HG03196 (cell line): ENCODE measurements at regions not wholly inside any gene's neighbourhood (a gene's known extent, or its start where the extent isn't known, plus 50 kb on each side); places are given as distances from the start of the nearest gene placed in this dataset.
"Not testable (repeated sequence)": the region's sequence is repeated elsewhere in the genome, so short reads cannot be mapped to it uniquely, and the experiment has no call there.

Source experiments
- ATAC-seq: cut with Tn5 transposase; IDR thresholded peaks from one replicate; pipeline ENCODE4 v1.9.1; 2021; ENCODE audit not compliant: unreplicated experiment

DNA sequence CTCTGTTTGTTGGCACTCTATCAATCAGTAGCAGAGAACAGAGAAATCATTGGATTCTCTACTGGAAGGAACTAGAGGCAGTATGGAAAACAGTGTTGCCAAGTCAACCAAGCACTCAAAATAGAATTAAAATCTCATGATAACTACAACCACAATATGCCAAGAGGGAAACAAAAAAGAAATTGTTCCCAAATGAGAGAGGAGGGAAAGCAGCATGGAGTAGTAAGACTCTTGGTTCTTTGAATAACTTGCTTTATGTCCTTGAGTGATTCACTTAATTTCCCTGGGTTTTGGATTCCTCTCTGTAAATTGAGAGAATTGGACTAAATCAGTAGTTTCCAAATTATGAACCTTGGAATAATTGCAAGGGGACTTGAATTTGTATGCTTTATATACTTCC, 285.5 kb upstream of the ANKRD50 start:
- ATAC-seq: no peak

DNA sequence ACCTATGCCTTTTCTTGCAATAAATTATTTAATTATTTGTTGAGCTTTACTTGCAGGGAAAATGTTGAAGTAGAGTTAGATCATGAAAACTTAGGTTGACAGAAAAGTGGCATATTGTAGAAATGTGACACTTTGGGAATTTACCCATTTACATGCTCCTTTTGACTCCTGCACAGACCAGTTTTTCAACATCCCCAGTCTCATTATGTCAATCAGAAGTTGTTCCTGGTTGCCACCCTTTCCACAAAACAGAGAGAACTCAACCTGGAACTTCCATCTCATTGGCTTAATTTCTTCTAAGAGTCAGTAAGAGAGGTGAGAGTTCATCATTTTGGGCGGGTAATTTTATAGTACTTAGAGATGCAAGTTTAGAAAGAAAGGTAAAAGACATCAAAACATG, 284.6 kb upstream of the ANKRD50 start:
- ATAC-seq: no peak

- ATAC-seq: no peak
These were observed 281.3 kb upstream of the ANKRD50 start for GRCh38 chr4:124993838-124994237.

DNA sequence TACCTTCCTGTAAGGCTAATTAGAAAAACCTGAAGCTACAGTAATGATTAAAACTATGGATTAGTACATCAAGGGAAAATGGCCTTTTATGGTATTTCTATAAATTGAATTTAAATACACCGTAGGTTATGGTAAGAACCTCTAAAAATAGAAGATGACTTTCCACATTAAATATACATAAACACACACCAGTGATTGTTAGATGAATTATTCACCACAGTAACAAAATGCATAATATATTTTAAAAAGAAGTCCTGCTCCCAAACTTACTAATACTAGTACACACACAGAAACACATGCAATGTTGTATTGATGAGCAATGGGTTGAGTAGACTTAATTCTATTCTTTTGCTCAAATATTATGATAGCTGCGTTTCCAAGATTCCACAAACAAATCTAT, 277.9 kb upstream of the ANKRD50 start:
- ATAC-seq: no peak

- ATAC-seq: no peak
These were observed 267.8 kb upstream of the ANKRD50 start for GRCh38 chr4:124980276-124980752.

DNA sequence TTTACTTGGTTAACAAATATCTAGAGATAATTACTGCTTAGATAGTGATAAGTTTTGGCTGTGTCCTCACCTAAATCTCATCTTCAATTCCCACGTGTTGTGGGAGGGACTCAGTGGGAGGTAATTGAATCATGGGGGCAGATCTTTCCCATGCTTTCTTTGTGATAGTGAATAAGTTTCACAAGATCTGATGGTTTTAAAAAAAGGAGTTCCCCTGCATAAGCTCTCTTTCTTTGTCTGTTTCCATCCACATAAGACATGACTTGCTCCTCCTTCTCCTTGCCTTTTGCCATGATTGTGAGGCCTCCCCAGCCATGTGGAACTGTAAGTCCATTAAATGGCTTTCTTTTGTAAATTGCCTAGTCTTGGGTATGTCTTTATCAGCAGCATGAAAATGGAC, 266.0 kb upstream of the ANKRD50 start:
- ATAC-seq: not testable (repeated sequence)

DNA sequence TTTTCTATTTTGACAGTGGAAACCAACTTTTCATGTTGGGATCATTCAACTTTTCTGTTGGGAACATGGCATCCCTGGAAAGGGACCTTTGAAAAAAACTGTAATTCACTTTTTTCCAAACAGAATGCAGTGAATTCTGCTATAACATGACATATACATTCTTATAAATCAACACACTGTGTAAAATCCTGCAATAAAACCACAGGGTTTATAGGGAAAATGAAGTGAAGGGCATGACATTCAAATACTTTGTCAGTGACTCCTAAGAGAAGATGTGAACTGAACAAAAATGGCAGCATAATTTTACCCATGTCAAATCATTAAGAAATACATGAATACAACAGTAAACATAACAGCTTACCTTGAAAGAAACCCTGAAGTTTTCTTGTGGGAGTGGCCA, 264.5 kb upstream of the ANKRD50 start:
- ATAC-seq: no peak

GRCh38 chr4:124974152-124974551, 261.6 kb upstream of the ANKRD50 start:
- ATAC-seq: no peak

DNA sequence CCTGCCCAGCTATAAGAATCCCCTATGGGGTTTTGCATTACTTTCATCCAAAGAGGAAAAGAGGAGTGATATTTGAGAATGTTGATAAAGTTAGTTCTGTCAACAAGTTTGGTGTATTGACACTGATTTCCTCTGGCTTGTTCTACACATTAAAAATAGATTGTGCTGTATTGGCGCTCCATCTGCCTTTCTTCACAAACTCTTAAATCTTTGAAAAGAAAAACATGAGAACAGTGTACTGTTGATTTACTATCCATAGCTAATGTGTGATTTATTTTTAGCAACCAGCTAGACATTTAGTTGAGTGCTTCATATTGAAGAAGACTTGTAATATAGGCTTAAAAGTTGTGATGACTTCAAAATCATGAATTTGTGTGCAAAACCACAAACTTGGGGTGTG, 261.2 kb upstream of the ANKRD50 start:
- ATAC-seq: no peak

DNA sequence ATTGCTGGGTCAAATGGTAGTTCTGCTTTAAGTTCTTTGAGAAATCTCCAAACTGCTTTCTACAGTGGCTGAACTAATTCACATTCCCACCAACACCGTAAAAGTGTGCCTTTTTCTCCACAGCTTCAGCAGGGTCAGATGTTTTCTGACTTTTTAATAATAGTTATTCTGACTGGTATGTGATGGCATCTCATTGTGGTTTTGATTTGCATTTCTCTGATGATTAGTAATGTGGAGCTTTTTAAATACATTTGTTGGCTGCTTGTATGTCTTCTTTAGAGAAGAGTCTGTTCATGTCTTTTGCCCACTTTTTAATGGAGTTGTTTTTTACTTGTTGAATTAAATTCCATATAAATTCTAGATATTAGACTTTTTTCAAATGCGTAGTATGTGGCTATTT, 257.5 kb upstream of the ANKRD50 start:
- ATAC-seq: no peak

GRCh38 chr4:124965497-124965891, 253.0 kb upstream of the ANKRD50 start:
- ATAC-seq: no peak

DNA sequence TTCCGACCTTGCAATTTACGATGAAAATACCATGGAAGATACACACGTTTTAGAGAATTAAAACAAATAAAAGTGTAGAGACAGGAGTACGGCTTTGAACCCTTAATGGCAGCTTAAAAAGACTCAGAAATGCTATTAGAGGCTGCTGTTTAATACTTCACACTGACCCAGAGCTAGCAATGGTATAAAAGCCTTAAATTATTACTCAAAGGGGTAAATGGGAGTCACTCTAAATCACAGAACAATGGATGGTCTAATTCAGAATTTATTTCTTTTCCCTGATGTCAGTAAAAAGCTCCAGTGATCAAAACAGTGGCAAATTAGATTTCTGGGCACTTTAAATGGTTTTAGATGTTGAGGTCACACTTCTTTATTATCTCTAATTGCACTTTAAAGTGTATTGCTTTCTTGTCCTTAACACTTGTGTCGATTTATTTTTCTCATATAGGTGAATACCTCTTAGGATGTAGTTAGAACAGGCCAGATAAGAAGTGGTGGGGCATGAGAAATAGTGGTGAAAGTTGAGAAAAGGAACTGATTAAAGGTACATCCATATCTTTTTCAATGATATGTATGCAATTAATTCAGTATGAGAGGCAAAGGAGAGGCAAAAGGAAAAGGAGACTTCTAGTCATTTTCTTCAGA, 252.4 kb upstream of the ANKRD50 start:
- no peak for ATAC-seq

DNA sequence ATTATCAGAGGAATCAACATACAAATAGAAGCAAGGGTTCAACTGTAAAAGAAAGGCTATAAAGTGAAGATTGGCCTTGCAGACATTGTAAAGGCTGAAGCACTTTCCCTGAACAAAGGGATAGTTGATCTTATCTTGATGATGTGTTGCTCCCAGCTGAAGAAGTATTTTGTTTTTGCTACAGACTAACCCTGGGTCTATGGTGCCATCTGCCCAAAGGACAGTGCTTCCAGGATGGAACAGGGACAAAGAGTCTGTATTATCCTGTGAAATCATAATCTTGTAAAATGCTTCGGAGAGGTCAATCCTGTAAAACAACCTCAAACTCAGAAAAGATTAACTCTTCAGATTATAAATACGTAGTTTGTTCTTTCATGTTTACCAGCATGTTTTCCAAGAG, 251.7 kb upstream of the ANKRD50 start:
- ATAC-seq: no peak

DNA sequence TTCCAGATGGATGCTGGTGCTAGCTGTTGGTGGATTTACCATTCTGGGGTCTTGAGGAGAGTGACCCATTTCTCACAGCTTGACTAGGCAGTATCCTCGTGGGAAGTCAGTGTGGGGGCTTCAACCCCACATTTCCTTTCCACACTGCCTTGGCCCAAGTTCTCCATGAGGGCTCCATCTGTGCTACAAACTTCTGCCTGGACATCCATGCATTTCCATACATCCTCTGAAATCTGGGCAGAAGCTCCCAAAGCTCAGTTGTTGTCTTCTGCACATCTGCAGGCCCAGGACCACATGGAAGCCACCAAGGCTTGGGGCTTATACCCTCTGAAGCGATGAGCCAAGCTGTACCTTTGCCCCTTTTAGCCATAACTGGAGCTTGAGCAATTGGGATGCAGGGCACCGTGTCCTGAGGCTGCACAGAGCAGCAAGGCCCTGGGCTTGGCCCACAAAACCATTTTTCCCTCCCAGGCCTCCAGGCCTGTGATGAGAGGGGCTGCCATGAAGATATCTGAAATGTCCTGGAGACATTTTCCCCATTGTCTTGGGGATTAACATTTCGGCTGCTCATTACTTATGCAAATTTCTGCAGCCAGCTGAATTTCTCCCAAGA, 248.7 kb upstream of the ANKRD50 start:
- no peak for ATAC-seq

- no peak for ATAC-seq
These were observed 246.3 kb upstream of the ANKRD50 start for GRCh38 chr4:124958847-124959246.

DNA sequence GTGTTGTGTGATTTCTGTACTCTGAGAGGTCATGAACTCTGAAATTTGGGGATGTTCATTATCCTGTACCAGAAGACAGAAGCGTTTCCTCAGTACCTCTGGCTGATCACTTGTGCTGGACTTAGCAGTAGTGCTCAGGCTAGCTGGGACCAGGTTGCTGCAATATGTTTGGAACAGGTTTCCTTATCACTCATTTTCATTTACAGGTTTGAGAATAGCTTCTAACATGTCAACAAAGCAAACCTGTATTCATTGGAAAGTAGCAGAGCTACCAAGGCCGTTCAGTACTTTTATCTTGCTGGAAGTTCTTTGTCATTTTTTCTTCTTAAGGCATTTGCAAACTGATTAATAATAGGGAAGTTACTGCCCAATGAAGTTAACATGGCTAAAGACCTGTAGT, 242.9 kb upstream of the ANKRD50 start:
- no peak for ATAC-seq

DNA sequence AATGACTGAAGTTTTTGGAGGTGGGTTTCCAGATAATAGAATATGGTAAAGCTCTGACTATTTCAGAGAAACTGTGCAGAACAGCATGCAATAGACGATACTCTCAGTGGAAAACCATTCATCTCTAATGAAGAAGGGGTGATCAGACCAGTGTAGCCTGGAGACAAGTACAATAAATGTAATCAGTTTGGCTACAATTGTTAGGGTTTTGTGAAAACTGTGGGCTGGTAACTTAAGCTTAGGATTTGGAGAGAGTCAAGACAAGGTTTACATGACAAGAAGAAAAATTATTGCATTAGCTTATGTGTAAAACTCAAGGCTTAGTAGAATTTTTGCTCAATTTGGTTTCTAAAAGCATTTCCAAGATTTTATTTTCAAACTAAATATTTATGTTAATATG, 241.5 kb upstream of the ANKRD50 start:
- ATAC-seq: no peak

DNA sequence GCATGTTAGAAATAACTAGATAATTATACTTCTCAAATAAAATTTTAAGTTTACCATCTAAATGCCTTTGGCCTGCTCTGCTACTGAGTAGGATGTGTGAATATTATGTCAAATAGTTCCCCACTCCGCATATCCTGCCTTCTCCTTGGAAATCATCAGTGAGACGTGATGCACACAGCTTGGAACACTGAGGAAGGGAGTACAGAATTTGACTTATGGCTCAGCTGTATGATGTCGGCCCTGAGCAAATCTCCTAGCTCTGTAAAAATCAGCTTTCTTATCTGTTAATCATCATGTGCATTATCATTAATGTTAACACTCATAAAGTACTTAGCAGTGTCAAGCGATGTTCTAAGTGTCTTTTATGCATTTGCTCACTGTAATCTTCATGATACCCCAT, 241.0 kb upstream of the ANKRD50 start:
- ATAC-seq: no peak

GRCh38 chr4:124953061-124953460, 240.5 kb upstream of the ANKRD50 start:
- ATAC-seq: no peak

- ATAC-seq: no peak
These were observed 240.1 kb upstream of the ANKRD50 start for GRCh38 chr4:124952601-124953000.

GRCh38 chr4:124948976-124949597, 236.6 kb upstream of the ANKRD50 start:
- ATAC-seq: no peak

GRCh38 chr4:124947622-124948265, 235.2 kb upstream of the ANKRD50 start:
- ATAC-seq: no peak
